H9 (cell line): ENCODE measurements at regions not wholly inside any gene's neighbourhood (a gene's known extent, or its start where the extent isn't known, plus 50 kb on each side); places are given as distances from the start of the nearest gene placed in this dataset.

Experiments used
- DNase-seq: peaks from one replicate; pipeline ENCODE4 v3.0.0-alpha.2; 2017
- H2AFZ ChIP-seq: one replicate; pipeline ENCODE4 v1.6.1; 2013; ENCODE audit warnings: mild to moderate bottlenecking, low read length, control low read depth, moderate library complexity
- H2AK5ac ChIP-seq: 2 replicates; pipeline ENCODE4 v1.6.1; 2013; ENCODE audit warnings: low read length, control low read depth, mixed read lengths; ENCODE audit not compliant: insufficient read length
- H2BK120ac ChIP-seq: one replicate; pipeline ENCODE4 v1.6.1; 2013; ENCODE audit warnings: low read depth, mild to moderate bottlenecking, low read length, control low read depth, inconsistent platforms; ENCODE audit not compliant: poor library complexity, severe bottlenecking
- H2BK12ac ChIP-seq: 2 replicates; pipeline ENCODE4 v1.6.1; 2013; ENCODE audit warnings: low read length, control low read depth, mixed read lengths, low read depth; ENCODE audit not compliant: insufficient read length
- H2BK15ac ChIP-seq: 2 replicates; pipeline ENCODE4 v1.6.1; 2013; ENCODE audit warnings: low read depth, low read length, control low read depth
- H2BK20ac ChIP-seq: one replicate; pipeline ENCODE4 v1.6.1; 2013; ENCODE audit warnings: low read depth, mild to moderate bottlenecking, low read length, control low read depth, inconsistent platforms; ENCODE audit not compliant: poor library complexity, severe bottlenecking
- H2BK5ac ChIP-seq: 2 replicates; pipeline ENCODE4 v1.6.1; 2013; ENCODE audit warnings: low read length, control low read depth, mixed read lengths; ENCODE audit not compliant: insufficient read length
- H3K14ac ChIP-seq: 2 replicates; pipeline ENCODE4 v1.6.1; 2013; ENCODE audit warnings: low read length, control low read depth; ENCODE audit not compliant: insufficient read depth
- H3K18ac ChIP-seq: 2 replicates; pipeline ENCODE4 v1.6.1; 2013; ENCODE audit warnings: low read depth, mild to moderate bottlenecking, mixed read lengths, low read length, control low read depth; ENCODE audit not compliant: insufficient read length
- H3K23ac ChIP-seq: 2 replicates; pipeline ENCODE4 v1.6.1; 2013; ENCODE audit warnings: low read length, control low read depth, mixed read lengths, low read depth; ENCODE audit not compliant: insufficient read length
- H3K23me2 ChIP-seq: 2 replicates; pipeline ENCODE4 v1.6.1; 2013; ENCODE audit warnings: low read depth, mild to moderate bottlenecking, mixed read lengths, low read length, control low read depth; ENCODE audit not compliant: insufficient read length, poor library complexity, severe bottlenecking
- H3K27ac ChIP-seq: 2 replicates; pipeline ENCODE4 v1.5.1; 2013; ENCODE audit warnings: low read length, control low read depth, mixed read lengths, low read depth; ENCODE audit not compliant: insufficient read length
- H3K27me3 ChIP-seq: 2 replicates; pipeline ENCODE4 v1.6.1; 2013; ENCODE audit warnings: low read length, control low read depth, inconsistent platforms; ENCODE audit not compliant: insufficient read depth
- H3K4ac ChIP-seq: 2 replicates; pipeline ENCODE4 v1.6.1; 2013; ENCODE audit warnings: low read depth, mild to moderate bottlenecking, control low read depth, inconsistent platforms, low read length, moderate library complexity
- H3K4me1 ChIP-seq: 2 replicates; pipeline ENCODE4 v1.6.1; 2013; ENCODE audit warnings: low read length, control low read depth, inconsistent platforms; ENCODE audit not compliant: insufficient read depth
- H3K4me2 ChIP-seq: 2 replicates; pipeline ENCODE4 v1.6.1; 2013; ENCODE audit warnings: low read length, control low read depth, mixed read lengths; ENCODE audit not compliant: insufficient read length, insufficient read depth
- H3K56ac ChIP-seq: 2 replicates; pipeline ENCODE4 v1.6.1; 2013; ENCODE audit warnings: low read depth, mild to moderate bottlenecking, mixed read lengths, low read length, control low read depth; ENCODE audit not compliant: insufficient read length
- H3K79me1 ChIP-seq: 2 replicates; pipeline ENCODE4 v1.6.1; 2013; ENCODE audit warnings: low read depth, mild to moderate bottlenecking, moderate library complexity, low read length, control low read depth, inconsistent platforms; ENCODE audit not compliant: insufficient read depth, poor library complexity, severe bottlenecking
- H3K79me2 ChIP-seq: 2 replicates; pipeline ENCODE4 v1.6.1; 2013; ENCODE audit warnings: low read length, control low read depth, inconsistent platforms; ENCODE audit not compliant: insufficient read depth
- H3K9ac ChIP-seq: 2 replicates; pipeline ENCODE4 v1.6.1; 2013; ENCODE audit warnings: low read length, control low read depth, mixed read lengths; ENCODE audit not compliant: insufficient read length; ENCODE audit errors: extremely low read depth
- H3K9me3 ChIP-seq: one replicate; pipeline ENCODE4 v1.6.1; 2013; ENCODE audit warnings: low read depth, low read length, inconsistent platforms; ENCODE audit not compliant: control insufficient read depth
- H3T11ph ChIP-seq: one replicate; pipeline ENCODE4 v1.6.1; 2013; ENCODE audit warnings: mild to moderate bottlenecking, low read length, control low read depth, inconsistent platforms
- H4K20me1 ChIP-seq: one replicate; pipeline ENCODE4 v1.6.1; 2013; ENCODE audit not compliant: control insufficient read depth, insufficient read length, insufficient read depth
- H4K5ac ChIP-seq: 2 replicates; pipeline ENCODE4 v1.6.1; 2013; ENCODE audit warnings: low read depth, mild to moderate bottlenecking, mixed read lengths, low read length, control low read depth; ENCODE audit not compliant: insufficient read length
- H4K8ac ChIP-seq: replicated peaks from 2 replicates; pipeline ENCODE4 v1.6.1; 2013; ENCODE audit warnings: low read length, control low read depth, mixed read lengths, low read depth; ENCODE audit not compliant: insufficient read length
- H4K91ac ChIP-seq: 2 replicates; pipeline ENCODE4 v1.6.1; 2013; ENCODE audit warnings: low read depth, mild to moderate bottlenecking, moderate library complexity, mixed read lengths, low read length, control low read depth; ENCODE audit not compliant: insufficient read length
- H3K27ac Mint-ChIP-seq, 3 experiments: 2 replicates in 2 of 3; 3 replicates in 1 of 3; pipeline ENCODE4 v1.8.0; 2020 to 2021; ENCODE audit warnings: mixed read lengths in 3 of 3, mild to moderate bottlenecking in 1 of 3, moderate library complexity in 1 of 3
- H3K27me3 Mint-ChIP-seq: 2 replicates; pipeline ENCODE4 v1.8.0; 2021; ENCODE audit warnings: low read depth, mild to moderate bottlenecking, moderate library complexity, mixed read lengths
- H3K36me3 Mint-ChIP-seq, 3 experiments: 2 replicates in 2 of 3; 3 replicates in 1 of 3; pipeline ENCODE4 v1.8.0; 2020 to 2021; ENCODE audit warnings: low read depth in 3 of 3, mixed read lengths in 3 of 3; ENCODE audit not compliant: insufficient read depth in 1 of 3
- H3K4me1 Mint-ChIP-seq, 2 experiments: 2 replicates each; pipeline ENCODE4 v1.8.0; 2020; ENCODE audit warnings: mixed read lengths in 2 of 2
- H3K4me3 Mint-ChIP-seq, 2 experiments: 2 replicates in 1 of 2; 3 replicates in 1 of 2; pipeline ENCODE4 v1.8.0; 2020 to 2021; ENCODE audit warnings: mild to moderate bottlenecking in 2 of 2, mixed read lengths in 2 of 2, moderate library complexity in 1 of 2
- H3K9me3 Mint-ChIP-seq, 2 experiments: 2 replicates in 1 of 2; 3 replicates in 1 of 2; pipeline ENCODE4 v1.8.0; 2020; ENCODE audit warnings: mild to moderate bottlenecking in 2 of 2, mixed read lengths in 2 of 2, moderate library complexity in 1 of 2
- CTCF ChIP-seq: fragments of 200-600 bp; sonication (generic); conservative IDR thresholded peaks from 3 replicates; pipeline ENCODE4 v1.8.0; 2021; ENCODE audit warnings: antibody characterized with exemption, mild to moderate bottlenecking
- WGBS: extraction: QIAGEN DNeasy Blood & Tissue Kit; methylation state at CpG from one replicate; pipeline ENCODE4 v1.1.7; 2013; ENCODE audit warnings: missing lambda C conversion rate, low lambda C conversion rate, mixed read lengths; ENCODE audit not compliant: insufficient read length; ENCODE audit errors: extremely low coverage; 5-methylcytosine and 5-hydroxymethylcytosine counted together

GRCh38 chr4:111210595-111210994 lies 587.7 kb upstream of the PITX2 start:
- Histone ChIP-seq H3K79me1 (no peaks in the 10 kb centered on the region), H3K9me3 (no peaks in the 10 kb centered on the region), H2BK15ac (no peak overlapping the region), H3K27ac (no peak overlapping the region), H3K4me2 (no peak overlapping the region), H2BK12ac (no peak overlapping the region), H4K20me1 (no peaks in the 10 kb centered on the region), H3K56ac (no peak overlapping the region), H2AK5ac (no peak overlapping the region), H2BK120ac (no peak overlapping the region), H2BK5ac (no peak overlapping the region), H3K4me1 (peaks cover 7% of the 10 kb centered on the region; the same call in 1 of the 2 replicates), H3K27me3 (no peaks in the 10 kb centered on the region), H4K5ac (no peak overlapping the region), H3K79me2 (no peaks in the 10 kb centered on the region), H3K4ac (no peak overlapping the region), H4K91ac (no peak overlapping the region), H3K14ac (no peak overlapping the region), H2BK20ac (no peak overlapping the region), H3K18ac (no peak overlapping the region), H3K23ac (no peak overlapping the region), H2AFZ (no peak overlapping the region), H3T11ph (no peak overlapping the region), H3K9ac (no peak overlapping the region), H3K23me2 (no peaks in the 10 kb centered on the region), H4K8ac (no peak overlapping the region)
- WGBS: no CpG with 5 or more reads among the region's 7 CpGs
- Mint-ChIP-seq H3K27ac (peak overlapping the region in 2 of 3 experiments; percentile 28 to 56; a peak in 2 of 7 replicates), H3K27me3 (no peaks in the 10 kb centered on the region), H3K4me1 (peaks cover 29 to 31% of the 10 kb centered on the region in 2 experiments), H3K36me3 (no peaks in the 10 kb centered on the region), H3K9me3 (no peaks in the 10 kb centered on the region; a peak in 1 of 5 replicates), H3K4me3 (no peak overlapping the region)
- DNase-seq: no peak
- TF ChIP-seq CTCF: no peak
